Activated naive CD4-positive, alpha-beta T cell treated with anti-CD3 and anti-CD28 coated beads for 36 hours (primary cell): ENCODE measurements at regions not wholly inside any gene's neighbourhood (a gene's known extent, or its start where the extent isn't known, plus 50 kb on each side); places are given as distances from the start of the nearest gene placed in this dataset.
"Not testable (repeated sequence)": the region's sequence is repeated elsewhere in the genome, so short reads cannot be mapped to it uniquely, and the experiment has no call there.

Experiments used
- CTCF ChIA-PET: fragments of 350-600 bp; sonication (Branson Sonifier 250); formaldehyde crosslinking; loops from one replicate; lab custom pipeline; 2021; ENCODE audit warnings: antibody characterized with exemption; lab: Charles Lee
- DNase-seq: peaks from one replicate; pipeline ENCODE4 v3.0.0-alpha.2; 2020
- H3K27ac Mint-ChIP-seq: one replicate; pipeline ENCODE4 v1.8.0; 2021; ENCODE audit warnings: mild to moderate bottlenecking, mixed read lengths
- H3K27me3 Mint-ChIP-seq: one replicate; pipeline ENCODE4 v1.8.0; 2021; ENCODE audit warnings: low read depth, mixed read lengths
- H3K36me3 Mint-ChIP-seq: one replicate; pipeline ENCODE4 v1.8.0; 2021; ENCODE audit warnings: low read depth, mixed read lengths
- H3K4me1 Mint-ChIP-seq: one replicate; pipeline ENCODE4 v1.8.0; 2021; ENCODE audit warnings: low read depth, mixed read lengths
- H3K4me3 Mint-ChIP-seq: one replicate; pipeline ENCODE4 v1.8.0; 2021; ENCODE audit warnings: mild to moderate bottlenecking, moderate library complexity, mixed read lengths
- H3K9me3 Mint-ChIP-seq: one replicate; pipeline ENCODE4 v1.8.0; 2021; ENCODE audit warnings: mixed read lengths
- intact Hi-C: fragments of 100-400 bp; cut with micrococcal nuclease; formaldehyde crosslinking; loops from one replicate; pipeline ENCODE4 v1.15.1; 2023

DNA sequence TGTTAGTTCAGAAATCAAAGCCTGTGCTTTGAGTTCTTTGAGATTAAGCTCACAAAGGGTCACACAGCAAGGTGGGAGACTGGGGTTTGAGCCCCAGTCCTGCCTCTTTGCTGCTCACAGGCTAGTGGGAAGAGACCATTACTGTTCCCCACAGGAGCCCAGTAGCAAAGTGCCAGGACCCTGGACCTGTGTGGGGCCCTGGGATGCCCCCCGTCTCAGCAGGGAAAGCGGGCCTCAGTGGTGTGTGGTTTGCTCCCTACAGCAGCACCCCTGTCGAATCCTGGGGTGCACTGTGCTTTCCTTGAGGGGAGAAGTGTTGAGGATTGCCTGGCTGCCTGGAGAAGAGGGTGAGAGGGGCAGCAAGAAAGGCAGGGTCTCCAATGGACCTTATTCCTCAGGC lies 239.4 kb downstream of the ANKRD30B start:
- H3K27me3 Mint-ChIP-seq, H3K27ac Mint-ChIP-seq, H3K4me1 Mint-ChIP-seq, CTCF ChIA-PET, H3K9me3 Mint-ChIP-seq, intact Hi-C loops, H3K4me3 Mint-ChIP-seq, H3K36me3 Mint-ChIP-seq, DNase-seq: not testable (repeated sequence)

DNA sequence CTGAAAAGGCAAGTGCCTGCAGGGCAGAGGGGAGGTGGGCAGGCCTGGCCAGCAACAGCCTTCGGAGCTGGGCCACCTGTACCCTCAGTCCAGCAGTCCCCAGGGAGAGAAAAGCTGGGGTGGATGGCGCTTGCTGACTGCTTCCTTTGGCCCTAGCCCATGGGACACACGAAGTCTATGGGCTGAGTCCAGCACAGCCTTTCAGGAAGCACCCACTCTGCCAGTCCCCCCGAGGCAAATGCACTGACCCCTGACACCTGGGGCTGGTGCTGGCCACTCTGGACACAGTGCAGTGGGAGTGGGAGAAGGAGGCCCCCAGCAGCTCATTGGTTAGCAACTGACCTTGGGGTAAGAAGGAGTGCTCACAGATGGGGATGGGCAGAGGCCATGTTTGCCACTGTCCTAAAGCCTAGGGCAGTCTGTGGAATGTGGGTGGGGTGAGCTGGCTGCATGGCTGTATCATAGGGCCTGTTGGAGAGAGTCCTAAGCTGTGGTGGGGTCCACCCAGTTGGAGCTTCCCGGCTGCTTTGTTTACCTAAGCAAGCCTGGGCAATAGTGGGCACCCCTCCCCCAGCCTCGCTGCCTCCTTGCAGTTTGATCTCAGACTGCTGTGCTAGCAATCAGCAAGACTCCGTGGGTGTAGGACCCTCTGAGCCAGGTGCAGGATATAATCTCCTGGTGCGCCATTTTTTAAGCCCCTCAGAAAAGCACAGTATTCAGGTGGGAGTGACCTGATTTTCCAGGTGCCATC lies 240.2 kb downstream of the ANKRD30B start:
- H3K4me3 Mint-ChIP-seq, H3K27ac Mint-ChIP-seq, intact Hi-C loops, H3K4me1 Mint-ChIP-seq, DNase-seq, H3K27me3 Mint-ChIP-seq, H3K36me3 Mint-ChIP-seq, H3K9me3 Mint-ChIP-seq, CTCF ChIA-PET: not testable (repeated sequence)

DNA sequence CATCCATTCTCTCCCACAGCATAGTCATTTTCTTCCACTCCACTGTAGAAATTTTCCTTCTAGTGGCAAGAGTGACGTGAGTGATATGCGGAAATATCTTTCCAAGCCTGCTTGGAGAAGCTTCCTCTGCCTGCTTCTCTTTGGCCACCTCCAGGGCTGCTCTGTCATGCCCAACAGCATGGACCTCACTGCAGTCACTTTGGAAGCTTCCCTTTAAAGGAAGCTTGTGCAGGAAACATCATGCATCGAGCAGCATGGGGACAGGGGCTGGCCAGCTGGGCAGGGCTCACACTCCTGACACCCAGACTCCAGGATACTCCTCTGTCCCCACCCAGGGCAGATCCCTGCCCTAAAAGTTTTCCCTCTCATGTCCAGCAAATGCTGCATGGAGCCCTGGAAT lies 241.6 kb downstream of the ANKRD30B start:
- intact Hi-C loops, H3K27me3 Mint-ChIP-seq, CTCF ChIA-PET, H3K27ac Mint-ChIP-seq, H3K9me3 Mint-ChIP-seq, H3K36me3 Mint-ChIP-seq, DNase-seq, H3K4me1 Mint-ChIP-seq, H3K4me3 Mint-ChIP-seq: not testable (repeated sequence)

DNA sequence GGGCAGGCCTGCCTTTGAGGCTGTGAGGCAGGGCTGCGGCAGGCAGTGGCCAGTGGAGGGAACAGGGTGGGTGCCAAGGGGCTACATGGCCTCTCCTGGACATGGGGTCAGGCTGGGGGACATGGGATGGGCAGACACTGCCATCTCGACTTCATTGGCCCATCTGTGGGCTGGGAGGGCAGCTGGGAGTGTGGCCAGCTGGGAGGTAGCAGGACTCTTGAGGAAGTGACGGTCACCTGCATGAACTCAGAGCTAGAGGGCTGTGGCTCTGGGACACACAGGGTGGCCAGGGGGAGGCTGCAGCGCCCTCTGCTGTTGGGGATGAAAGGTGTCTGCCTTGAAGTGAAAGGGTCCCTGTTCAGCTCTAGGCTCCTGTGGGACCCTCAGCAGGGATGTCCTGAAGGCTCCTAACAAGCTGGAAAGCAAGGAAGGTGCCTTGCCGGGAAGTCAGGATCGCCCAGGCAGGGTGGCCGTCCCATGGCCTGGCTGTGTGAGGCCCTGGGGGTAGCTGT lies 244.0 kb downstream of the ANKRD30B start:
- H3K27ac Mint-ChIP-seq, H3K4me3 Mint-ChIP-seq, H3K27me3 Mint-ChIP-seq, H3K9me3 Mint-ChIP-seq, H3K4me1 Mint-ChIP-seq, H3K36me3 Mint-ChIP-seq, intact Hi-C loops, CTCF ChIA-PET: not testable (repeated sequence)
- DNase-seq = peak; percentile 10

DNA sequence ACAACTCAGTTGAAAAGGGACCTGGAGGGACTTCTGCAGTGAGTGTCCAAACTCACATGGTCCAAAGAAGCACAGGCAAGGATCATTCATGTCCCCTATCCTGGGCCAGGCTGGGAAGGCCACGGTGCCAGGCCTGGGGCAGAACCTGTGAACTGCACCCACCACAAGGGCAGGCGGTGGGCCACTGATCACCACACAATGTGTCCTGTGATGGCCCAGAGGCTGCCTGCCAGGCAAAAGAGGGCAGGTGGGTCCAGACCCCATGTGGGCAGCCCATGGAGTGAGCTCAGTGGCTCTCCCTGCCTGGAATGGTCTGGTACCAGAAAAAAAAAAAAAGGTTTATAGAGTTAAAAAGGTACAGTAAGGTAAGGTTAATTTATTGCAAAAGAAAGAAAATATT lies 244.8 kb downstream of the ANKRD30B start:
- intact Hi-C loops, DNase-seq, H3K4me1 Mint-ChIP-seq, H3K36me3 Mint-ChIP-seq, H3K4me3 Mint-ChIP-seq, H3K27ac Mint-ChIP-seq, CTCF ChIA-PET, H3K27me3 Mint-ChIP-seq, H3K9me3 Mint-ChIP-seq: not testable (repeated sequence)

DNA sequence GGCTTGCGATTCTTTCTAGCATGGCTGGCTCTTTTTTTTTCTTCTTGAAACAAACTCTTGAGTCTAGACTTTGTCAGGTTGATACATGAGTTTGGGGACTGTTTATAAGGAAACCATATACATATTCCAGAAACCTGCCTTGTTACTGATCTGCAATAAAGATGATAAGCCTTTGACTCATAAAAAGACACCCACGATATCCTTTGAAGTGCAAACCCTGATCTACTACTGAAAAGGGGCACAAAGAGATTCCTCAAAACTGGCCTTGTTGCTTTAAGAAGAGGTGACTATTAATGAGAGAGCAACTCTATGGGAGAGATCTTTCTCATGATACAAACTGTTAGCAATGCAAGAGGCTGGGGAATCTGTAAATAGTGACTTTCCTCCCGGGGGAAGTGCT lies 247.1 kb downstream of the ANKRD30B start:
- DNase-seq, H3K4me1 Mint-ChIP-seq, CTCF ChIA-PET, H3K36me3 Mint-ChIP-seq, H3K27me3 Mint-ChIP-seq, H3K9me3 Mint-ChIP-seq, H3K4me3 Mint-ChIP-seq, intact Hi-C loops, H3K27ac Mint-ChIP-seq: not testable (repeated sequence)

DNA sequence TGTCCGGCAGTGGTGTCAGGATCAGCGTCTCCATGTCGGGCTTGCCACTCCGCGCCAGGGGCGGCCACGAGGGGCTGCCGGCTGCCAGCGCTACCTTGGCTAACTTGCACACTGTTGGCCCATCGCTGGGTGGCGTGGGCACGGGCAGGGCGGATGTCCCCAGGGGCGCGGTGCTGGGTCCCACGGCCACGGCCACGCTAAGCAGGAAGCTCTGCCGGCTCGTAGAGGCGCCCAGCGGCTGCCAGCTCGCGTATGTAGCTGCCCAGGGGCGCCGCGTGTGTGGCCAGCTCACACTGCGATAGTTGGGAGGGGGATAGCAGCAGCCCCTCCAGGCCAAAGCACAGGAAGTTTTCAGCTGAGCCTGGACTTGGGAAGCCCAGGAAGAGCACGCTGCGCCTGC lies 249.4 kb downstream of the ANKRD30B start:
- no peaks in the 10 kb centered on the region for H3K27me3 Mint-ChIP-seq
- H3K4me3 Mint-ChIP-seq = no peak overlapping the region
- intact Hi-C loops = no loop called here
- H3K36me3 Mint-ChIP-seq = no peaks in the 10 kb centered on the region
- no peak overlapping the region for H3K27ac Mint-ChIP-seq
- no peaks in the 10 kb centered on the region for H3K4me1 Mint-ChIP-seq
- CTCF ChIA-PET = no interaction called here
- no peak for DNase-seq
- peaks cover 1% of the 10 kb centered on the region for H3K9me3 Mint-ChIP-seq

DNA sequence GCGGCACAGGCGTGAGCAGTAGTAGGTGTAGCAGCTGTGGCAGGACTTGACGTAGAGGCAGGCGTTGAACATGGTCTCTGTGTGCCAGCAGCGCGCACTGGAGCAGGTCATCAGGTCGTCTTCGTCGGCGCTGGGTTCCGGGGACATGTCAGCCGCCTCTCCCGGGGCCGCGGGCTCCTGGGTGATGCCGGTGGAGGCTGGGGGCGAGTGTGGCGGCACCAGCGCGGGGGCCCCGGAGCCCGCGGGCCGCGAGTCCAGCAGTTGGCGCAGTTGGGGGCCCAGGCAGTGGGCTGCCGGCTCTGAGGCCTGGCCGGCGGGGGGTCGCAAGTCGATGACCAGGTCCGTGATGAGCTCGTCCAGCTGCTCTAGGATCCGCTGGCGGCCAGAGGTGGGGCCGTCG lies 249.9 kb downstream of the ANKRD30B start:
- H3K36me3 Mint-ChIP-seq, H3K4me3 Mint-ChIP-seq, DNase-seq, CTCF ChIA-PET, intact Hi-C loops, H3K4me1 Mint-ChIP-seq, H3K27ac Mint-ChIP-seq, H3K27me3 Mint-ChIP-seq, H3K9me3 Mint-ChIP-seq: not testable (repeated sequence)

DNA sequence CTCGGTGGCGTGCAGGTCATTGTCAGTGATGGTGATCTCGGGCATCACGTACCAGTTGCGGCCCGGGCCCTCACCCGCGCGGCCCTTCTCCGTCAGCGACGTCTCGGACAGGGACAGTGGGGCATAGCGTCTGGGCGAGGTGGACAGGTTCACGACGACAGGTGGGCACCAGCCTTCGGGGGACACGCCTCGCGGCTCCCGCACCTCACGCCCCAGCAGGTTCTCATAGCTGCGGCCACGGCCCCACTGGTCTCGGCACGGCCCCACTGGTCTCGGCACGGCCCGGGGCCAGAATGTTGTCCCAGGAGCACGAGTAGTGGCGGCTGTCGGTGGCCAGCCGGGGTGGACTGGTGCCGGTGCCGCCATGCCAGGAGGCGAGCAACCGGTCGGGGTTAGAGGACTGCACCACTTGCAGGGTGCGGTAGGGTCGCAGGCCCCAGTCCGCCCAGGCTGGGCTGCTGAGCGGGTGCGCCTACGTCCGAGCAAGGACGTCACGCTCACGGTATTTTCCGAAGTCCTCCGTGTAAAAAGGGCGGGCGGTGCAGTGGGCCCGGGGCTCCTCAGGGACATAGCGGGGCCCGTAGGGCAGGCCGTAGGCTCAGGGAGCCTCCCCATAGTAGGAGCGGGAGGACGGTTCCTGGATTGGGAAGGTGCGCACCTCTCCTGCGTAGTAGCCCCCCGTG lies 250.5 kb downstream of the ANKRD30B start:
- H3K4me3 Mint-ChIP-seq, H3K27me3 Mint-ChIP-seq, H3K4me1 Mint-ChIP-seq, DNase-seq, H3K27ac Mint-ChIP-seq, H3K36me3 Mint-ChIP-seq, intact Hi-C loops, H3K9me3 Mint-ChIP-seq, CTCF ChIA-PET: not testable (repeated sequence)

DNA sequence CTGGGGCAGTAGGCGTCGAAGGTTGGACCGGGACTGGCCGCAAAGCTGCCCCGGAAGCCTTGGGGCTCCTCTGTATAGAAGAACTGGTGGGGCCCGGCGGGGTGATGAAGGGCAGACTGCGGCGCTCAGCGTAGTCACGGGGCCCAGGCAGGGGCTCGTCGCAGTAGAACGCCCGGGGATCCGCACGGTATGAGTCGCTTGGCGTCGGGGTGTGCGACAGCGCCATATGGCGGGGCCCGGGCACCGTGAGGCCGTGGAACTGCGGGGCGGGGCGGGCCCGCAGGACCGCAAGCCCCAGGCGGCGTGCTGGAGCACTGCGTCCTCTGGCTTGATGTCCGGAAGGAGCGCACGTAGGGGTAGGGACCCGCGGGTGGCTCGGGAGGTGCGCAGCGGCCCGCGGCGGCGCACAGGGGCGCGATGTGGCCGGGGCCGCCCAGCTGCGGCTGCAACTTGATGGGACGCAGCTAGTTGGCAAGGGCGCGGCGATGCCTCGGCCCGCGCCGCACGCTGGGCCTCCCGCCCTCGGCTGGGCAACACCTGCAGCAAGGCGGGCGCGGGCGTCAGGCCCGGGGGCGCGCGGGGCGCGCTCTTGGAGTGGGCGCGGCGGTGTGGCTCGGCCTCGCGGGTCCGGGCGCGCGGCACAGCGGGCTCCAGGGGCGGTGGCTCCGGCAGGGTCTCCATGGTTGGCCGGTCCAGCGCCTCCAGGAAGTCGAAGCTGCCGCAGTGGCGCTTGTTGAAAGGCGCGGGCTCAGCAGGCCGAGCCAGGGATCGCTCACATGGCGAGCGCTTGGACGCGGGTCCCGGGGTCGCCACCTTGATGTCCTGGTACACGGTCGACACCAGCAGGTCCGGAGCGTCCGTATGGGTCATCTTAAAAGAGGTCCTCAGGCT lies 251.4 kb downstream of the ANKRD30B start:
- H3K4me1 Mint-ChIP-seq = no peaks in the 10 kb centered on the region
- CTCF ChIA-PET = no interaction called here
- peaks cover 1% of the 10 kb centered on the region for H3K9me3 Mint-ChIP-seq
- no peak for DNase-seq
- no peak overlapping the region for H3K4me3 Mint-ChIP-seq
- intact Hi-C loops = no loop called here
- H3K36me3 Mint-ChIP-seq = no peaks in the 10 kb centered on the region
- H3K27ac Mint-ChIP-seq = no peak overlapping the region
- no peaks in the 10 kb centered on the region for H3K27me3 Mint-ChIP-seq

DNA sequence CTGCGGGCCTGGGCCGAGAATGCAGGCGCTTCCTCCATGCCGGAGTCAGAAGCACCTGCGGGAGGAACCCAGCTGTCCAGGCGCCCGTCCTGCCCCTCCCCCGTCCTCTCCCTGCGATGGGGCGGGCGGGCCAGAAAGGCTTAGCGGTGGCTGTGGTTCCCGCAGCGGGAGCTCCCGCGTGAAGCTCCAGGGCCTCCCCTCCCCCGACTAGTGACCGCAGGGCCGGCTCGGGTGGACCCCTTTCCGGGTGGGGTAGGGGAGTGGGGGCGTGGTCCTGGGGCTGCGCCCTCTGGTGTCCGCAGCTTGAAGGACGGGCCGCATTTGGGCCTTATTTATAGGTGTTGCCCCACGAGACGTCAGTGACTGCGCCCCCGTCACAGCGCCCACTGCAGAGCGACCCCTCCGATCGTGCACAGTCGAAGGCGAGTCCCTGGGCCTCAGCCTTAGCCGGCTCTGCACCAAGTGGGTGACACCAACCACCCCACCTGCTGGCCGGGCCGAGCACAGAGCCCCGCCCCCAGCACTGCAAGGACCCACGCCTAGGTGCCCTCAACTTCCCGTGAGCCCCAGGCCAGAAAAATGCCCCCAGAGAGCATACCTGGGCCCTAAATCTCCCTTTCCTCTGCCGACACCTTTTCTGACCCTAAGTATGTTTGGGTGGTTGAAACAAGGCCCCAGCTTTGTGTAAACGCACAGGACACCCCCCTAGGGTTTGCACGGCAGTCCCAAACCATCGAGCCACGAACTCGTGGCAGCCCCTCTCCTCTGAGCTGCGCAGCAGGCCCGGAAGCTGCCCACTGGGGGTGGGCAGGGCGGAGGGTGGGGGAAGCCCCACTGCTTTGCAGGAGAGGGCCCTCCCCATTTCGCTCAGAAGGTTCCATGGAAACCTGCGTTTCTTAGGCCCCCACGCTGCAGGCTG lies 252.4 kb downstream of the ANKRD30B start:
- H3K4me1 Mint-ChIP-seq, H3K27me3 Mint-ChIP-seq, H3K36me3 Mint-ChIP-seq, H3K27ac Mint-ChIP-seq, DNase-seq, intact Hi-C loops, CTCF ChIA-PET, H3K9me3 Mint-ChIP-seq, H3K4me3 Mint-ChIP-seq: not testable (repeated sequence)
